Left renal cortex interstitium (tissue), 4 donors: ENCODE measurements at regions not wholly inside any gene's neighbourhood (a gene's known extent, or its start where the extent isn't known, plus 50 kb on each side); places are given as distances from the start of the nearest gene placed in this dataset.

Experiments used
- DNase-seq, 4 donors: peaks; one replicate each; pipeline ENCODE4 v3.0.0-alpha.2; 2013; ENCODE audit warnings: low read depth in 4 of 4, low spot score in 2 of 4, missing footprints in 1 of 4

- DNase-seq: no peak
Observed at GRCh38 chr12:92504594-92504981, 198.2 kb upstream of the PLEKHG7 start.

GRCh38 chr12:92503971-92504593 lies 198.7 kb upstream of the PLEKHG7 start:
- no peak for DNase-seq

- DNase-seq: peak in 2 of 4 donors; percentile 39 to 66
Observed at GRCh38 chr12:92503029-92503931, 199.5 kb upstream of the PLEKHG7 start.

DNA sequence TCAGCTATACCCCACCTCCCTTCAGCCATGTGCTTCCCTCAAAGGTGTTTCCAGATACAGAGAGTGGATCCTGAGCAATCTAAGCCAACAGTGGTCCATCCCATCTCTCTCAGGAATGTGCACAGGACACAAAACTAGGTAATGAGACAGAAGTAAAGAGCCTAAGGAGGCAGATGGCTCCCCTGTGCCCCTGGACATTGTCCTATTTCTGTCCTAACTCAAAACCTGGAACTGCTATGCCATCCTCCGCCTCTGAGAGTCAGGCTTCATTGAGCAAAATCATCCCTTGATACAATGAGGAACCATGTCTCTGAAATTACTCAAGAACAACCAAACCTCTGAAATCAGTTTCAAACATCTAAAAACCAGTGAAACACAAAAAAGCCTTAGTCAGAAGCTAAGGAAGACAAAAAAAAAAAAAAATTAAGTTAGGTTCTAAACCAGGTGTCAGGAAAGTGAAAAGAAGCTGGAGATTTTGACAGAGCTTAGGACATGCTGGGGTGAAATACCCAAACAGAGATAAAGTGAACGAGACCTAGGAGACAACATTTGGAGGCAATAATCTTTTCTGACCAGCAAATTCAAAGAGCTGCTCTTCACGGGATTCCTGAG lies 200.3 kb upstream of the PLEKHG7 start:
- no peak for DNase-seq

DNA sequence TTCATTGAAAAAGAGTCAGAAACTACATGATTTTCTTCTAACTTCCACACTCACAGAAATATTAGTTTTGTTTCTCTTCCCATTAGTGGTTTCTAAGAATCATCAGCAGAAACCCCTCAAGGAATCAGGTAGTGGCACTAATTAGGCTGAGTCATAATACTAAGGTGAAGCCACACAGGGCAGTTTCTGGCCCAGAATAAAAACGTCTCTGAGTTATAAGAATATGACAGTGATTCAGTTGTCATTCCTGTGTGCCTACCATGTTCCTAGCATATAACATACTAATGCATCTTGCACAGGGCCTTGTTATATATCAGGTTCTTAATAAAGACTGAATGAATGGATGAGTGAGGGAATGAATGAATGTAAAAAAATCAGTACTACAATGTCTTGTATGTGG lies 206.0 kb upstream of the PLEKHG7 start:
- DNase-seq: no peak

GRCh38 chr12:92495108-92495507 lies 207.7 kb upstream of the PLEKHG7 start:
- DNase-seq: no peak

GRCh38 chr12:92493816-92494215 lies 209.0 kb upstream of the PLEKHG7 start:
- no peak for DNase-seq

DNA sequence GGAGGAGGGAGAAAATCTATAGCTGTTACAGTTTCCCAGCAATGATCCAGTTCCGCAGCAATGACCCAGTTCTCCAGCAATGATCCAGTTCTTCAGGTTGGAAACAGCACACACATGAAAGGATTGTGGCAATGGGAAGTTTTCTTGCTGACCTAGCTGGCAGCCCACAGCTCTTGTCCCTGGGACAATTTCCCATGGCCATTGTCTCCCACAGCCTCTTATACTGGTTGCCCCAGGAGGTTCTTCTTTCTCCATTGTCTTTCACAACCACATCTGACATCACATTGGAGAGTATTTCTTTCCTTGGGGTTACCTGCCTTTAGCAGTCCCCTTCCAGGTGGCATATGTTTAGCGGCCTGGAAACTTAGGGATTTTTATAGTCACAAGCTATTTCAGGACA lies 209.8 kb upstream of the PLEKHG7 start:
- no peak for DNase-seq

GRCh38 chr12:92492291-92492690 lies 210.5 kb upstream of the PLEKHG7 start:
- DNase-seq: no peak

DNA sequence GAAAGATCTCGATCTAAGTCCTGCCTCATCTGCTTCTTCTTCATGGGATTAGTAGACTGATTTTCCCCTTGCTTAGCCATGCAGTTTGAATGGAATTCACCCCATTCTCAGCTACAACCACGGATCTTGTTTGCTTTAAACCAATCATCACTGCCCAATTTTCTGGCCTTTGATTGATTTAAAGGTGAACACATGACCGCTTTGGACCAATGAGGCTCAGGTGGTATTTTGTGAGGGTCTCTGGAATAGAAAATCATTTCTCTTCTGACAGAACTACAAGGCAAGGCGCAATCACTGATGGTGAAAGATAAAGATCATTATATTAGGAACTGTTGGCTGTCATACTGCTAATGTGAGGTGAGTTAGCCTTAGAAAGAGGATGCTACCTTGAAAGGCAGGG lies 213.0 kb upstream of the PLEKHG7 start:
- DNase-seq: no peak

- DNase-seq: no peak
Observed at GRCh38 chr12:92488735-92489134, 214.1 kb upstream of the PLEKHG7 start.

GRCh38 chr12:92487138-92487485 lies 215.7 kb upstream of the PLEKHG7 start:
- no peak for DNase-seq

GRCh38 chr12:92486443-92487137 lies 216.2 kb upstream of the PLEKHG7 start:
- DNase-seq: no peak

DNA sequence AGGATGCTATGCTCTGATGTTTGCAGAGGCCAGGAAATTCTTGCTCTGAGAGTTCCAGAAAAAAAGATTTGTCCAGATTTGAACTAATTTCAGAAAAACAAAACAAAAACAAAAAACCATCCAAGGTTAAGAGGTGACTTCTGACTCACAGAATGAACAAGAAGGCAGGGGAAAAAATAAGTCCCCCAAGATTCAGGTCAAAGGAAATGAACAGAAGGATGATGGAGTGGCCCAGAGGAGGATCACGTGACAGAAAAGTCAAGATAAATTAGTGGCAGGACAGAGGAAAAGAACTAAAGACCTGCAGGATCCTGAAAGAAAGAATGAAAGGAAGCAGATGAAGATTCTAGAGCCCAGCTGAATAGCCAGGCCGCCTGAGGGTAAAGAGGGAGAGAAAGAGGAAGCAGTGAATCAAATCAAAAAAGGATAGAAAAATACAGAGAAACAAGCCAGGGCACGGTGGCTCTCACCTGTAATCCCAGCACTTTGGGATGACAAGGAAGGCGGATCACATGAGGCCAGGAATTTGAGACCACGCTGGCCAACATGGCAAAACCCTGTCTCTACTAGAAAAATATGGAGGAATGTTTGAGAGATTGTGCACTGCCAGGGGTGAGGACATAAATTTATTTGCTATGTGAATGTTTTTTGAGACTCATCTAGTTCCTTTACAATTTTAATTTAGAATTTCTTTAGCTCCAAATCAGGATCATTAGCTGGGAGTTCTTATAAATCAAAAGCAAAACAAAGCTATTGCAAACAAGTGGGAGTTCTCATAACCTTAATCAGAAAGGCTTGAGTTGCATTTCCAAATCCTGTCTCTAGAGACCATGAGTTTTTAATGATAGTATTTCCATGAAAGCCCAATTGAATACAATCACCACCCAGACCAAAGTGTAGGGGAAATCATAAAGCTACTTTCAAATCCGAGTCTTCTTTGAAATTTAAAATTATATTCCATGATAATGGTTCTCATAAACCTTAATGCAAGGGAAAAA lies 217.1 kb upstream of the PLEKHG7 start:
- no peak for DNase-seq

DNA sequence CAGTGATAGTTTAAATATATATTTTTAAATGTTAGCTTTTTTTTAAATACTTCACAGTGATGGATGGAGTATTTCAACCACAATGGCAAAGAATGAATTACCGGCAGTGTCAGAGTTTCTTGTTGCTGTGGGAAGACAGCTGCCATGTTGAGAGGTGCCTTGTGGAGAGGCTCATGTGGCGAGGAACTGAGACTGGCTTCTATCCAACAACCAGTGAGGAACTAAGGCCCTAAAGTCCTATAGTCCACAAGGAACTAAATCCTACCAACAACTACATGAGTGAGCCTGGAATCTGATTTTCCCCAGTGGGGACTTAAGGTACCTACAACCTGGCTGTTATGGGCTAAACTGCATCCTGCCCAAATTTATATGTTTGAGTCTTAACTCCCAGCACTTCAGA lies 220.2 kb upstream of the PLEKHG7 start:
- no peak for DNase-seq

DNA sequence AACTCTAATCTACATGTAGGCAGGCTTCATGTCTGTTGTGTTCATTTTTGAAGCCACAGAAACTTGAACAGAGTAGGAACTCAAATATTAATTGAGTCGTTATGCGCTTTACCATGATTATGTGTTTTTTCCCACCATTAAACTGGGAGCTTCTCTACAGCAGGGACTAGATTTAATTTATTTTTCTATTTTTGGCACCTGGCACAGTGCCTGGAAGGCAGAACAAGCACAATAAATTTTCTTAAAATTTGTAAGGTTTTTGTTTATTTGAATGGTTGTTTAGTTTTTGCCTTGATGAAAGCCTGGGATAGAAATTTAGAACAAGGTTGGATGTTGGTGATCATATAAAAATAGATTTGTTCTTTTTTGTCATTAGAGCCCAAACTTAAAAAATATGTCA lies 221.7 kb upstream of the PLEKHG7 start:
- DNase-seq: no peak

- no peak for DNase-seq
Observed at GRCh38 chr12:92478692-92479091, 224.1 kb upstream of the PLEKHG7 start.

DNA sequence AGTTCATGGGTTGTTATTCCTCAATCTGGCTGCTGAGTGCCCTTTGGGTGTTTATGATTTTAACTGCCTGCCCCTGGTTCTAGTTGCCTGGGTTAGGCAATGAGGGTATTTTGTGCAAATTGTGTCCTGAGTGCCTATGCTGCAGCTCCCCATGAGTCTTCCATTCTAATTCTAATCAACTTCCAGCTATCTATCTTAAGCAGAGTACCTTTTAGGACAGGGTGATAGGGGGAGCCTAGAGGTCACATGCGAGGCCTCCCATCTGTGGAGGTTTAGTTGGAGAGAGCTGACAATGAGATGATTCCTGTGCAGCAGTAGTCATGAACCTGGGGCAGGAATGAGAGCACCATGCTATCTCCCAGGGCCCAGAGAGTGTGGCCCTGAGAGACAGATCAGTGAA lies 225.9 kb upstream of the PLEKHG7 start:
- DNase-seq: no peak

DNA sequence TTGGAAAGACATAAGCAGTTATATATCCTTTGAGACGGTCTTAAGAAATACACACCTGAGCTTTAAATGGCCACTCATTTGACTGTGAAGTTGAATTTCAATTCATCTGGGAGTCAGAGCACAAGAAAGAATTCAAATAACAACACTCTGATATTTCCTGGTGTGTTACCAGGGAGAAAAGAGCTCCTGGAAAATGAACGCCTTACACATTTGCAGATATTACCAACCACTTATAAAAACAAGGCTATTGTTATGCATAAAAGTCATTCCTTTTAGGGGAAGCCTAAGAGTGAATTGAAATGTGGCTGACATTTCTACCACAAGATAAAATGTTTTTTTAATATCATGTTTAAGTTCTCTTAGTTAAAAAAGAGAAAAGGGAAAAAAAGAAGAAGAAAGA lies 229.2 kb upstream of the PLEKHG7 start:
- no peak for DNase-seq

DNA sequence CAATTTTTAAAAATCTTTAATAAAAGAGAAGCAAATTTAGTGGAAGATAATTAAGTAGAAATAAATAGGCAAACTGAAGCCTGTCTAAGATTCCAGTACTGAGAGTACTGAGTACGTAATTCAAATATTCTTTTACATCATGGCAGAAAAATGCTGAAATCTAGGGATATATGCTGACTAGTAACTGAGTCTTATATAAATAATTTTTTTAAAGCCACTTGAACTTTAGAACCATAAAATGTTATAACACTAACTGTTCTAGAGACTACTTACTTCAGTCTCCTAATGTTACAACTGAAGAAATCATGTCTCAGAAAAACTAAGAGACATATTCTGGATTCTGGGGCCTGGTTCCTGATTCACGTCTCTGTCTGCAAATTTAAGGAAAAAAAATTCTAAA lies 230.6 kb upstream of the PLEKHG7 start:
- no peak for DNase-seq
